K562 (cell line): ENCODE measurements at regions not wholly inside any gene's neighbourhood (a gene's known extent, or its start where the extent isn't known, plus 50 kb on each side); places are given as distances from the start of the nearest gene placed in this dataset.

ENCODE experiments used
- CBFA2T3 ChIP-seq: fragments of 450-650 bp; IDR thresholded peaks from 2 replicates; pipeline ENCODE4 v1.6.1; 2017
- CREM ChIP-seq: IDR thresholded peaks from 2 replicates; pipeline ENCODE4 v1.6.1; 2014; ENCODE audit warnings: antibody characterized with exemption, low read depth
- CXXC5 ChIP-seq: fragments of 250-450 bp; sonication (Bioruptor Pico); IDR thresholded peaks from 2 replicates; pipeline ENCODE4 v1.8.0; 2022; ENCODE audit warnings: inconsistent platforms, mild to moderate bottlenecking, moderate library complexity
- DACH1 ChIP-seq: fragments of 450-650 bp; IDR thresholded peaks from 2 replicates; pipeline ENCODE4 v1.6.1; 2018; ENCODE audit not compliant: partially characterized antibody
- DPF2 ChIP-seq: fragments of 450-650 bp; IDR thresholded peaks from 2 replicates; pipeline ENCODE4 v1.6.1; 2016
- EGR1 ChIP-seq: fragments of 450-650 bp; conservative IDR thresholded peaks from 2 replicates; pipeline ENCODE4 v1.6.1; 2017; ENCODE audit warnings: mild to moderate bottlenecking
- EZH2 ChIP-seq: IDR thresholded peaks from 2 replicates; pipeline ENCODE4 v1.6.1; 2012; ENCODE audit warnings: low read depth, mild to moderate bottlenecking, inconsistent platforms, low read length, borderline replicate concordance
- HLTF ChIP-seq: fragments of 450-650 bp; IDR thresholded peaks from 2 replicates; pipeline ENCODE4 v1.6.1; 2016
- JUNB ChIP-seq: fragments of 450-650 bp; formaldehyde crosslinking; conservative IDR thresholded peaks from 2 replicates; pipeline ENCODE4 v1.4.0; 2020; ENCODE audit warnings: mild to moderate bottlenecking
- L3MBTL2 ChIP-seq: fragments of 450-650 bp; IDR thresholded peaks from 2 replicates; pipeline ENCODE4 v1.6.1; 2016; ENCODE audit warnings: mild to moderate bottlenecking, moderate library complexity
- MAFK ChIP-seq: IDR thresholded peaks from 2 replicates; pipeline ENCODE4 v1.6.1; 2011; ENCODE audit warnings: low read length, improper control_type of control experiment
- MAZ ChIP-seq, 2 experiments: fragments of 450-650 bp in 1 of 2; sonication (generic) in 1 of 2; formaldehyde crosslinking; IDR thresholded peaks in 1 of 2; conservative IDR thresholded peaks in 1 of 2; 2 replicates each; pipeline versions ENCODE4 v1.4.0 to v1.5.0; 2020; ENCODE audit warnings: mild to moderate bottlenecking in 1 of 2, missing genetic modification reagents in 1 of 2
- MECOM ChIP-seq: fragments of 250-450 bp; sonication (Bioruptor Pico); IDR thresholded peaks from 2 replicates; pipeline ENCODE4 v1.8.0; 2022; ENCODE audit warnings: inconsistent platforms
- MNT ChIP-seq, 2 experiments: fragments of 450-650 bp; conservative IDR thresholded peaks; 2 replicates each; pipeline ENCODE4 v1.6.1; 2017; ENCODE audit warnings: mild to moderate bottlenecking in 2 of 2, moderate library complexity in 2 of 2
- MTA2 ChIP-seq: fragments of 450-650 bp; IDR thresholded peaks from 2 replicates; pipeline ENCODE4 v1.6.1; 2016; ENCODE audit warnings: low read depth
- MXI1 ChIP-seq: IDR thresholded peaks from 2 replicates; pipeline ENCODE4 v1.6.1; 2011; ENCODE audit warnings: low read depth, mild to moderate bottlenecking, improper control_type of control experiment, low read length
- NCOA1 ChIP-seq: fragments of 450-650 bp; IDR thresholded peaks from 2 replicates; pipeline ENCODE4 v1.6.1; 2016; ENCODE audit warnings: low read depth
- NEUROD1 ChIP-seq: fragments of 150-350 bp; IDR thresholded peaks from 2 replicates; pipeline ENCODE4 v1.6.1; 2014; ENCODE audit warnings: borderline replicate concordance, low read length, low read depth; ENCODE audit not compliant: partially characterized antibody
- NFE2 ChIP-seq: IDR thresholded peaks from 2 replicates; pipeline ENCODE4 v1.6.1; 2014; ENCODE audit warnings: antibody characterized with exemption, low read depth
- SMARCA4 ChIP-seq: fragments of 450-650 bp; IDR thresholded peaks from 2 replicates; pipeline ENCODE4 v1.6.1; 2016
- SOX6 ChIP-seq: fragments of 450-650 bp; IDR thresholded peaks from 2 replicates; pipeline ENCODE4 v1.6.1; 2014; ENCODE audit warnings: mild to moderate bottlenecking
- TEAD1 ChIP-seq, 2 experiments: fragments of 450-650 bp in 1 of 2; sonication (generic) in 1 of 2; formaldehyde crosslinking; IDR thresholded peaks; 2 replicates each; pipeline versions ENCODE4 v1.4.0 to v1.8.0; 2020 to 2022; ENCODE audit warnings: mild to moderate bottlenecking in 2 of 2, missing genetic modification reagents in 1 of 2
- ZNF644 ChIP-seq: fragments of 200-800 bp; sonication (Bioruptor generic); IDR thresholded peaks from 2 replicates; pipeline ENCODE4 v1.6.1; 2016; ENCODE audit warnings: low read depth, missing genetic modification characterization, missing compliant biosample characterization
- TF ChIP-seq, protein P1 (sequence below): fragments of 150-350 bp; conservative IDR thresholded peaks from 2 replicates; pipeline ENCODE4 v1.6.1; 2014; ENCODE audit warnings: low read length
- TF ChIP-seq, protein P2 (sequence below): fragments of 250-450 bp; sonication (Bioruptor Pico); IDR thresholded peaks from 2 replicates; pipeline ENCODE4 v1.5.0; 2020; ENCODE audit warnings: mild to moderate bottlenecking, borderline replicate concordance

DNA sequence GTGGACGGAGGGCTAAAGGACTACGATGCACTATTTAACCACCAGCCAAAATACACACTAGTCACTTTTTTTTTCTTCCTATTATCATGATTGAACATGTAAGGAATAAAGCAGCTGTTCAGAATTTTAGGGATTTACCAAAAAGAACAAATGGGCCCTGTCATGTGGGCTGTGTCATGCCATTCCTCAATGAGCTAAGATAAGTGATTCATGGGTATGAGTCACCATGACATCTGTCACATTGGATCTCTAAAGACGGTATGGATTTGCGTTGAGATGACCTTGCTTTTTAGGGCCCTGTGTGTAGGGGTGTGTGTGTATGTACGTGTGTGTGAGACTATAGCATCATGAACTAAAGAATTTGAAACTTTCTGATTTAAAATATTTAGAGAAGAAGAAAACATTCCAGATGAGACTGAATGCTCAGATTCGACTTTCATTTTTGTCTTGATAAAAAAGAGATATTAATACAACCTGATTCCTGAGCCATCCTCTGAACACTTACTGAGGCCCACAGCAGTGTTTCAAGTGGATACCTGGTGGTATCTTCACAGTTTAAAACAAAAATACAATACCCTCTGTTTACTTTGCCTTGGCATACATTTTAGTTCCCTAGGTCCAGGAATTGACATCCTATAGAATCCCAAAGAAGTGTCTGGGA, 246.1 kb upstream of the DUSP10 start (continued):
- TF ChIP-seq MECOM, result peak; percentile 79; the same call in 1 of the 2 replicates
- TF ChIP-seq EZH2, result no peak
- TF ChIP-seq SOX6, result peak; percentile 70; the same call in 1 of the 2 replicates
- TF ChIP-seq MAFK, result peak; percentile 79
- peak; percentile 68; the same call in 1 of the 2 replicates for TF ChIP-seq NCOA1
- peak in 1 of 2 experiments; percentile 81; a peak in 2 of 4 replicates for TF ChIP-seq TEAD1 (CRISPR knock-in tag; IDR thresholded peaks at IDR 0.05)
- peak; percentile 53 to 70; a peak in 2 of 4 replicates for TF ChIP-seq MNT (conservative IDR thresholded peaks at IDR 0.05)
- TF ChIP-seq, protein P1, sequence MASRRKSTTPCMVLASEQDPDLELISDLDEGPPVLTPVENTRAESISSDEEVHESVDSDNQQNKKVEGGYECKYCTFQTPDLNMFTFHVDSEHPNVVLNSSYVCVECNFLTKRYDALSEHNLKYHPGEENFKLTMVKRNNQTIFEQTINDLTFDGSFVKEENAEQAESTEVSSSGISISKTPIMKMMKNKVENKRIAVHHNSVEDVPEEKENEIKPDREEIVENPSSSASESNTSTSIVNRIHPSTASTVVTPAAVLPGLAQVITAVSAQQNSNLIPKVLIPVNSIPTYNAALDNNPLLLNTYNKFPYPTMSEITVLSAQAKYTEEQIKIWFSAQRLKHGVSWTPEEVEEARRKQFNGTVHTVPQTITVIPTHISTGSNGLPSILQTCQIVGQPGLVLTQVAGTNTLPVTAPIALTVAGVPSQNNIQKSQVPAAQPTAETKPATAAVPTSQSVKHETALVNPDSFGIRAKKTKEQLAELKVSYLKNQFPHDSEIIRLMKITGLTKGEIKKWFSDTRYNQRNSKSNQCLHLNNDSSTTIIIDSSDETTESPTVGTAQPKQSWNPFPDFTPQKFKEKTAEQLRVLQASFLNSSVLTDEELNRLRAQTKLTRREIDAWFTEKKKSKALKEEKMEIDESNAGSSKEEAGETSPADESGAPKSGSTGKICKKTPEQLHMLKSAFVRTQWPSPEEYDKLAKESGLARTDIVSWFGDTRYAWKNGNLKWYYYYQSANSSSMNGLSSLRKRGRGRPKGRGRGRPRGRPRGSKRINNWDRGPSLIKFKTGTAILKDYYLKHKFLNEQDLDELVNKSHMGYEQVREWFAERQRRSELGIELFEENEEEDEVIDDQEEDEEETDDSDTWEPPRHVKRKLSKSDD, result no peak
- peak; percentile 29; the same call in 1 of the 2 replicates for TF ChIP-seq L3MBTL2
- TF ChIP-seq SMARCA4, result peak; percentile 92
- 0 out of 4 replicates have a peak, but pooled peaks of 1 of the 2 experiments have one; percentile 27 for TF ChIP-seq MAZ (CRISPR knock-in tag; conservative IDR thresholded peaks at IDR 0.05 in 1 of 2, IDR thresholded peaks at IDR 0.05 in 1 of 2)
- TF ChIP-seq CBFA2T3, result peak; percentile 86
- TF ChIP-seq MXI1, result no peak
- peak; percentile 97 for TF ChIP-seq JUNB (CRISPR knock-in tag)
- TF ChIP-seq, protein P2, sequence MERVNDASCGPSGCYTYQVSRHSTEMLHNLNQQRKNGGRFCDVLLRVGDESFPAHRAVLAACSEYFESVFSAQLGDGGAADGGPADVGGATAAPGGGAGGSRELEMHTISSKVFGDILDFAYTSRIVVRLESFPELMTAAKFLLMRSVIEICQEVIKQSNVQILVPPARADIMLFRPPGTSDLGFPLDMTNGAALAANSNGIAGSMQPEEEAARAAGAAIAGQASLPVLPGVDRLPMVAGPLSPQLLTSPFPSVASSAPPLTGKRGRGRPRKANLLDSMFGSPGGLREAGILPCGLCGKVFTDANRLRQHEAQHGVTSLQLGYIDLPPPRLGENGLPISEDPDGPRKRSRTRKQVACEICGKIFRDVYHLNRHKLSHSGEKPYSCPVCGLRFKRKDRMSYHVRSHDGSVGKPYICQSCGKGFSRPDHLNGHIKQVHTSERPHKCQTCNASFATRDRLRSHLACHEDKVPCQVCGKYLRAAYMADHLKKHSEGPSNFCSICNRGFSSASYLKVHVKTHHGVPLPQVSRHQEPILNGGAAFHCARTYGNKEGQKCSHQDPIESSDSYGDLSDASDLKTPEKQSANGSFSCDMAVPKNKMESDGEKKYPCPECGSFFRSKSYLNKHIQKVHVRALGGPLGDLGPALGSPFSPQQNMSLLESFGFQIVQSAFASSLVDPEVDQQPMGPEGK (CRISPR knock-in tag), result no peak
- TF ChIP-seq CREM, result peak; percentile 75
- no peak for TF ChIP-seq EGR1
- TF ChIP-seq DPF2, result peak; percentile 95
- TF ChIP-seq MTA2, result 0 out of 2 replicates have a peak, but pooled peaks have one; percentile 22
- peak; percentile 53; the same call in 1 of the 2 replicates for TF ChIP-seq CXXC5 (CRISPR knock-in tag)
- peak; percentile 50 for TF ChIP-seq DACH1
- peak; percentile 45; the same call in 1 of the 2 replicates for TF ChIP-seq ZNF644
- peak; percentile 64 for TF ChIP-seq NEUROD1
- TF ChIP-seq HLTF, result no peak
- TF ChIP-seq NFE2, result peak; percentile 87
